Neural cell (in vitro differentiated cells): ENCODE measurements at regions not wholly inside any gene's neighbourhood (a gene's known extent, or its start where the extent isn't known, plus 50 kb on each side); places are given as distances from the start of the nearest gene placed in this dataset.

Source experiments
- CTCF ChIP-seq: fragments of 450-650 bp; IDR thresholded peaks from 2 replicates; pipeline ENCODE4 v1.5.1; 2014; ENCODE audit warnings: antibody characterized with exemption, mild to moderate bottlenecking, moderate library complexity; ENCODE audit not compliant: poor library complexity, severe bottlenecking
- EP300 ChIP-seq: fragments of 450-650 bp; conservative IDR thresholded peaks from 2 replicates; pipeline ENCODE4 v1.6.1; 2014; ENCODE audit warnings: antibody characterized with exemption, mild to moderate bottlenecking, moderate library complexity; ENCODE audit not compliant: poor library complexity, severe bottlenecking
- EZH2 ChIP-seq: fragments of 200-600, 300-800 bp; shearing (Covaris generic), sonication (generic); IDR thresholded peaks from 2 replicates; pipeline ENCODE4 v1.6.1; 2014; ENCODE audit warnings: antibody characterized with exemption, low read length, borderline replicate concordance, mild to moderate bottlenecking; ENCODE audit not compliant: insufficient read depth, poor library complexity, severe bottlenecking
- POLR2AphosphoS5 ChIP-seq: IDR thresholded peaks from 2 replicates; pipeline ENCODE4 v1.6.1; 2012
- REST ChIP-seq: IDR thresholded peaks from 2 replicates; pipeline ENCODE4 v1.6.1; 2012; ENCODE audit warnings: borderline replicate concordance
- SMC3 ChIP-seq: fragments of 450-650 bp; conservative IDR thresholded peaks from 2 replicates; pipeline ENCODE4 v1.6.1; 2014; ENCODE audit warnings: antibody characterized with exemption, mild to moderate bottlenecking, moderate library complexity; ENCODE audit not compliant: poor library complexity

- TF ChIP-seq CTCF (no peak), POLR2AphosphoS5 (no peak), EZH2 (no peak), EP300 (no peak), SMC3 (no peak), REST (no peak)
Measured at GRCh38 chr21:16072737-16073136, 343.0 kb downstream of the USP25 start.
